ENCODE measurements at regions not wholly inside any gene's neighbourhood (a gene's known extent, or its start where the extent isn't known, plus 50 kb on each side); places are given as distances from the start of the nearest gene placed in this dataset.
"Not testable (repeated sequence)": the region's sequence is repeated elsewhere in the genome, so short reads cannot be mapped to it uniquely, and the experiment has no call there.

DNA sequence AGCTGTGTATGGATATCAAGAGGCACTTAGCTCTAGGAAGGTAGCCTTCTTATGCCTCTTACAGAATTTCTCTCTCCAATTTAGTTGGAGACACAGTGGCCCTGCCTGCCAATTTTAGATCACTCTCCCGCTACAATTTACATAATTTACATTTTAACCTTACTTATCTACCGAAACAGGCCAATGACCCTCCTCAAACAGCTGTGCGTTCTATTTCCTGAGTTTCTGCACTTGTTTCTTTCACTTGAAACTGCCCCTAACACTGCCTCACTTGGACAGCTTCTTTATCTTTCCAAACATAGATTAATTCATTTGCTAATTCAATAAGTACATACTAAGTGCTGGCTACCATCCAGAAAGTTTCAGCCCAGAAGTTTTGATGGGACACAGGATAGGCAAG, 52.9 kb upstream of the HDDC2 start:
- intact Hi-C loops (cut with micrococcal nuclease), result no loop called here

DNA sequence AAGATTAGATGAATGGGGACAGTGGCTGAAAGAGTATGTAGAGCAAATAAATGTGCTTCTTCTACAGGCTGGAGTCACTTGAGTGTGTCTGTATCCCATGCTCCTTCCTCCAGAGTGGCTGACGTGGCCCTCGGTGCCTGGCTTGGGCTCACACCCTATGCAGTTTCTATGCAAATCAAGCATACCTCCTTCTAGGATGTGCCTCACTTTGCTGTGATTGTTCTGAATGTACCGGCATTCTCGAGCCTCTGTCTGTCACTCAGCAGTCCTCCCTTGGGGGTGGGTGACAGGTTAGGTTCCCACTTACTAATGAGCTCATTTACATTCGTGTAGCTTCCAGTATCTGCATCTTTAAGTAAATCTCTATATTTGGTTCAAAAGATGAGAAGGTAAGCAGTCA, 55.1 kb upstream of the HDDC2 start:
- intact Hi-C loops (cut with micrococcal nuclease), result no loop called here

DNA sequence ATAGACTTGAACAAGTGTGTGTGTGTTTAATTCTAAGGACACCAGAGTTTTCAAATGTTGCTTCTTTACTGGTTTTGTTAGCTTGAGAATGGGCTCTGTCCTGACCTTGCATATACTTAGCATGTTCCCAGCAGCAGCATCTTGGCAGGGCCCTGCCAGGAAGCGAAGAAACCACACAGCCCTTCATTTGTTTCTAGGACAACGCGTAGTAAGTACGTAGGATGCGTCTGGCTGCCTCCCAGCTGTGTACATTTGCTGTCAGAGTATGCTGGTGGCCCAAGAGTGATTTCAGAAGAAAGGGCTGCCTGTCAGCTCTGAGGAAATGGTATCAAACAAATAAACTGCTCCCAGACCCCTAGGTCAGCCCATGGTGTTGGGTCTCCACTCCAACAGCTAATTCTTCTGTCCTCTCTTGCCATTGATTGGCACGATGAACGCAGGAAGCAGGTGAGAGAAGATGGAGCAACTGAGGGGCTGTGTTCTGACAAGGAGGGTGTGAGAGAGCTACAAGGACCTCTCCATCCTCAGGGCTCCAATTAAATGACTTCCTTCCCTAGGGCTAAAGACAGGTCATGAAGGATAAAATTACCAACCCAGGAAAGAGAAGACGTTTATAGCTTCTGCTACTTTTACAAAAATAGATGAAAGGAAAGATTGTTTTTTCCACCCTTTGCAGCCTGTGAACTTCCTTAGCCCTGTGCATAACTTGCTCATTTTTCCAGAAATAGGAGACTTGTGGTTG, 55.9 kb upstream of the HDDC2 start:
- intact Hi-C loops (cut with micrococcal nuclease), result no loop called here

DNA sequence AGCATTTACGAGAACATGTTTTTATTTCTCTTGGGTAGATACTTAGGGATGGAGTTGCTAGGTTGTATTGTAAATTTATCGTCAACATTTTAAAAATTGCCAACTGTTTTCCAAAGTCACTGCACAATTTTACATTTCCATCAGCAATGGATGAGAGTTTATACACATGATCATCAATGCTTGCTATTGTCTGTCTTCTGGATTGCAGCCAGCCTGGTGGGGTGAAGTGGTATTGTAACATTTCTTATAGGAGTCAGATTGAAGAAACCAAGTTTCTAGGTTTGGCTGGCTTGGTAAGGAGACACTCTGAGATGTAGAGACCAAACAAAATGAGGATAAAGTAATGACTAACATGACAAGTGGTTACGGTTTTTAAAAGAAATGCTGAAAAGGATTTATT, 57.1 kb upstream of the HDDC2 start:
- intact Hi-C loops (cut with micrococcal nuclease), result no loop called here

DNA sequence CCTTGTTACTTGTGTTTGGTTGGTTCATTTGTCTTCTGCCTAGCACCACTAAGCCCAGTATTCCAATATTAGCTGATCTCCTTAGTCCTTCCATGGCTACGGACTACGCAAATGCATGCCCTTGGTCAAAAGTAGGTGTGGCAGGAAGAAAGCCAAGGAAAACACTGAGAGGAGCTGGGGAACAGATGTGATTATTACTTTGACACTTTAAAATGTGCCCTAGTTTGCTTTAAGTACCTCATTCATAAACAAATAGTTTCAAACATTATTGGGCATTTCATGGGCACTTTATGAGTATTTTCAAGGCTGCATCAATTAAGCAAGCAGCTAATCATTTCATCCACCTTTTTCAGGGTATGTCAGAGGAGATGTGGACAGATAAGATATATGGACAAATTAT, 60.1 kb upstream of the HDDC2 start:
- intact Hi-C loops (cut with micrococcal nuclease), result no loop called here

DNA sequence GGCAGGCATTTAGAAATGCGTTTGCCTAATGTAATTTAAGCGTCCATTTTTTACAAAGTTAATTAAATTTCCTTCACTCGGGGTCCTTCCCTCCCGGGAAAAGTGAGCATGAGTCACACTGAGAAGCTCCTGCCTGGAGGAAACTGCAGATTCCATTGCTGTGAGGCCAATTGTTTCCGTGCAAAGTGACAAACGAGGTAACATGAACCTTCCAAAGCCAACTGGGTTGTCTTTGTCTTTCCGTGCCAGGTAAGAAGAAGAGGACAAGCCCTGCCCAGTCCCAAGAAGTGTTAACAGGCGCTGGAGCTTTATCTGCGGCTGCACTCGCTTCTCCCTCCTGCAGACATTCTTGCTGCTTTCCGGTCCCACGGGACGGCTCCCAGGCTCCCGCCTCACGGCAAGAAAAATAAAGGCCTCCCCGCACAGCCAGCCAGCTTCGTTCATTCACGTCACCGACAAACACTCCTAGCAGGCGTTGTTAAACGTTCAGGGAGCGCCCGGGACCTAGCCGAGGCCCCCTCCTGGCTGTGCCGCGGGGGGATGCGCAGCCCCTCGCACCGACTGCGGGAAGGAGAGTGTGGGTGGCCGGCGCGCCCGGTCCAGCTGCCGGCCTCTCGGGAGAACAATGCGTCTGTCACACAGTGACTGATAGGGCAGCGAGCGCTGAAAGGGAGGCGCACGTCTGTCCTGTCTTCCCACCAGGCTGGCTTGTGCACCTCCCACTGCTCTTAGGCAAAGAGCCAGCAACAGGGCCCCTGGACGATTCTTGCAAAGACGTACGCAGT, 61.5 kb upstream of the HDDC2 start:
- intact Hi-C loops (cut with micrococcal nuclease), result no loop called here

DNA sequence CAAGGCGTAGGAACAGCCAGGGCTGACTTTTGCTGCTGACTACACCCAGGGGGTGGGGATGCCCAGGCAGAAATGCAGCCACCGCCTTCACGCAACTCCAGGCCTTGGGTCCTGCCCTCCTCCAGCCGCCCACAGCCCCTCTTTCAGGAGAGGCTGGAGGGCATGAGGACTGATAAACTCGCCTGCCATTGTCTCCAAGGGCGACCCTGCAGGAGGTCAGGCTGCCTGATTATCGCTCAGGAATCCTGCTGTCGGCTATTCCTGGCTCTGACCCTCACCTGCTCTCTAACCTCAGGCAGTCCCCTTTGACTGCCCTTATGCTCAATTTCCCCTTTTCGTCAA, 62.0 kb upstream of the HDDC2 start:
- intact Hi-C loops (cut with micrococcal nuclease), result no loop called here

DNA sequence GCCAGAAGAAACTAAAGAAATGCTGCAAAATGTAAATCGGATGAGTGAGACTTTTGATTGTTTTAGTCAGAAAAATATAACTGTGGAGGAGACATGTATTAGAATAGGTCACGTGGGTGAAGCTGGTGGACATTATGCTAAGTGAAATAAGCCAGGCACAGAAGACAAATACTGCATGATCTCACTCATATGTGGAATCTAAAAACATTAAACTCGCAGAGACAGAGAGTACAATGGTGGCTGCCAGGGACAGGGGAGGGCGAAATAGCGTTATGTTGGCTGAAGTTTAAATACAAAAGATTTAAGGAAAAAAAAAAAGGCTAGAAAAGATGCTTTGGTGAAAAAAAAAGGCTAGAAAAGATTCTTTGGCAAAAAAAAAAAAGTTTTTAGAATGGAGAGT, 63.5 kb upstream of the HDDC2 start:
- intact Hi-C loops (cut with micrococcal nuclease), result no loop called here

DNA sequence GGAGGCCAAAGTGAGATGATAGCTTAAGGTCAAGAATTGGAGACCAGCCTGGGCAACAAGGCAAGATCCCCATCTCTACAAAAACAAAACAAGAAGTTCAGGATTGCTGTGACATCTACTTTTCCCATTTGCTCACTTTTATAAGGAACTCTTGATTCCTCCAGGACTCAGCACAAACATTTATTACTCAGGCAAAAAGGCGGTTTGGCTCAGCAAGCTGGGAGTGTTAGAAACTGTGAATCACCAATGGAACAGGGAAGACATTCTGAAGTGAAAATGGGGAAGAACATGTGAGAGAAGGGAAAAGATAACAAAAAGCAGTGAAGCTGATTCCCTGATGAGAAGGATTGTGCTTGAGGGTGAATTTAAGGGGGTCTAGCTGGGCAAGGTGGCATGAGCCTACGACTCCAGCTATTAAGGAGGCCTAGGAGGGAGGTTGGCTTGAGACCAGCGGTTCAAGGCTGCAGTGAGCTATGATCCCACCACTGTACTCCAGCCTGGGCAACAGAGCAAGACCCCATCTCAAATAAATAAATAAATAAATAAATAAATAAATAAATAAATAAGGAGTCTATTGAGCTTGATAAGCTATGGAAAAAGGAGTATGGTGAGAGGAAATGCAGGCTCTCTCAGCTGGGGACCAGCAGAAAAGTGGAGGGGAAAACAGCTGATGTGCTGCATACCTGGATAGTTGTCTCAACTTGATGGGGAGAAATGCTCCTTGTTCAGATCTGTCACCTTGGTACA, 65.4 kb upstream of the HDDC2 start:
- intact Hi-C loops (cut with micrococcal nuclease), result no loop called here

DNA sequence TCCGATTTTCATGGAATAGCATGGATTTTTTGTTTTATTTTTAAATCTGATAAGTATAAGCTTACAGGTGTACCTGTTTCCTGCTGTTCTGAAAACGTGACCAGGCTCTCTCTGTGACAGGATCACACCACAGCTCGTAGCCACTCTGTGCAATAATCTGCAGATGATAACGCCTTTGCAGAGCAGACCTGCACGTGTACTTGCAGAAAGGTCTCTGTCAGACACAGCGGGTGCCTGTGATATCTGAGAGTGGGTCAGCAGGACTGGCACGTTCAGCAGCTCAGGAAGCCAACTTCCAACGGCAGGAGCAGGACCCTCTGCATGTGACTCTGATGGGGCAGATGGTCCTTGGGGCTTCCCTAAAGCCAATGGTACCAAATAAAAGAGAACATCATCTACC, 68.6 kb upstream of the HDDC2 start:
- intact Hi-C loops (cut with micrococcal nuclease), result no loop called here

DNA sequence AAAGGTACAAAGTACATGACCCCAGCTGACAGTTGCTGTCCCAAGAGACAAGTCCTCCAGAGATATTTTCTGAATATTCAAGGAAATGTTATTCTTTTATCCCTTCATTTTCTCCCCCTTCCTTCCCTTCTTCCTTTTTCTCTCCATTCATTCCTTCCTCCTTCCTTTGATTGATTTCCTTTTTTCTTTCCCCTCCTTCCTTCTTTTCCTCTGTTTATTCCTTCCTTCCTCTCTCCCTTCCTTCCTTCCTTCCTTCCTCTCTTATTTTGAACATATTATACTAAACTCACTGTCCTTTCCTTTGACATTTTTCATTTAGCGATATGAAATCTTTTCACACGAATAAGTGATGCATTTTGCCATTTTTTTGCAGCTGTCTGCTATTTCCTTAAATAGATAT, 73.2 kb upstream of the HDDC2 start:
- intact Hi-C loops (cut with micrococcal nuclease), result no loop called here

DNA sequence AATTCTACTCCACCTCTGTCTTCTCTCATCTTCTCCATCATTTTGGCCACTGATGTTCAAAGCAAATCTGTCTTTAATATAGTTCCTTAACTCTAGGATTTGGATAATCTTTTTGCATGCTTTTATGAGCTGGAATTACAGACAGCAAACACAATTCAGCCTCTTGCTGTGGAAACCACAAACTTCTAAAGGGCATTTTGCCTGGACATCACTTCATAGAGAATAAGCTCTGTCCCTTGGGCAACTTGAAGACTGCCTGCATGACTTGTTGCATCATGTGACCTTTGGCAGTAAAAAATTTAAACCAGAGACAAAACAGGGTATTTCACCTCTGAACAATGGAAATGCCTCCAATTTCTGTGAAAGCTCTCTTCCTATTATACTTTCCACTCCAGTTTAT, 74.1 kb upstream of the HDDC2 start:
- intact Hi-C loops (cut with micrococcal nuclease), result no loop called here

DNA sequence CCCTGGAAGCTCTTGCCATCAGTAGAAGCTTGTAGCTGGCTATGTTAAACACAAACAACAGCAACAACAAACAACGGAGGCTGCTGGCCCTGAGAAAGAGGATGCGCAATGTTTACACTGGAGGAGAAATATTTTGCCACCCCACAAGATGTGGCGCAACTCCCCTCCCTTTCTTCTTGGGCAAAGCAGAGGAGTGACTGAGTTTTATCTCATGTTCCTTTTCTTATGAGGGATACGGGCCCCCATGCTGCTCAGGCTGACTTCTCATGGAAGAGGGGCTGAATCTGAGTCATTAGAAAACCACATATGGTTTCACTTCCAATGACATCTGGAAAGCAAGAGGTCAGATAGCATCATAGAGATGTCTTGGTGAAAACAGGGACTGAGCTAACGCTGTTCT, 75.9 kb upstream of the HDDC2 start:
- intact Hi-C loops (cut with micrococcal nuclease), result no loop called here

DNA sequence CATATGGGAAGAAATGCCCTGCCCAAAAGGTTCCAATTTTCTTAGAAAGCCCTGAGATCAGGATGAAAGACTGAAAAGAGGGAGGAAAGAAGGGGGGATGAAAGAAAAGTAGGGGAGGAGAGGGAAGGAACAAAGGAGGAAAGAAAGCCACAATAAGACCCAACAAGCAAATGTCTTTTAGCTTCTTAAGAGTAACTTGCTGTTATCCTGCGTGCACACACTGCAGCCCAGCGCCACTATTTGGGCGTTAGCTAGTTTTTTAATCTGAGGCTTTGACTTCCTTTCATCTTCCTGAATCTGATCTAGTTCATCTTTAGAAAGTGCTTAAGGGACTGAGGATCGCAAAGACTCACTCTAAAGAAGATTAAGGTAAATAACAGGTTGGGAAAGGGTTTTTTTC, 77.4 kb upstream of the HDDC2 start:
- intact Hi-C loops (cut with micrococcal nuclease), result no loop called here

DNA sequence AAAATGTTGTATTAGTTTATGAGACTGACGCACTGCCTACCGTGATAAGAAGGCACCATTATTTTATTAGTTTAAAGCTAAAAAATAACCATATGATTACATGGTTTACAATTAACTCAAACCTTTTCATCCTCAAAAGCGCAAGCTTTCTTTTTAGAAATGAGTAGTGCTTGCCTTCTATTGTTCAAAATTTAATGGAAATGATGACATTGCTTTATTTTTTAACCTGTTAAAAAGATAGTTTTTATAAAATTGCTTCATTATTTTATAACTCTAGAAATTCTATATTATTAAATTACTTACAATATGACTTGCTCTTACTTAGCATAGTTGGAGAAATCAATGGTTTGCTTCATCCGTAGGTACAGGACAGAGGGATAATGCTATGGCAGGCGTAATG, 78.7 kb upstream of the HDDC2 start:
- intact Hi-C loops (cut with micrococcal nuclease), result no loop called here

DNA sequence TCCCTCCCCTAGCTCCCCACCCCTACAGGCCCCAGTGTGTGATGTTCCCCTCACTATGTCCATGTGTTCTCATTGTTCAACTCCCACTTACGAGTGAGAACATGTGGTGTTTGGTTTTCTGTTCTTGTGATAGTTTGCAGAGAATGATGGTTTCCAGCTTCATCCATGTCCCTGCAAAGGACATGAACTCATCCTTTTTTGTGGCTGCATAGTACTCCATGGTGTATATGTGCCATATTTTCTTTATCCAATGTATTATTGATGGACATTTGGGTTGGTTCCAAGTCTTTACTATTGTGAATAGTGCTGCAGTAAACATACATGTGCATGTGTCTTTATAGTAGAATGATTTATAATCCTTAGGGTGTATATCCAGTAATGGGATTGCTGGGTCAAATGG, 84.6 kb upstream of the HDDC2 start:
- intact Hi-C loops (cut with micrococcal nuclease), result not testable (repeated sequence)

DNA sequence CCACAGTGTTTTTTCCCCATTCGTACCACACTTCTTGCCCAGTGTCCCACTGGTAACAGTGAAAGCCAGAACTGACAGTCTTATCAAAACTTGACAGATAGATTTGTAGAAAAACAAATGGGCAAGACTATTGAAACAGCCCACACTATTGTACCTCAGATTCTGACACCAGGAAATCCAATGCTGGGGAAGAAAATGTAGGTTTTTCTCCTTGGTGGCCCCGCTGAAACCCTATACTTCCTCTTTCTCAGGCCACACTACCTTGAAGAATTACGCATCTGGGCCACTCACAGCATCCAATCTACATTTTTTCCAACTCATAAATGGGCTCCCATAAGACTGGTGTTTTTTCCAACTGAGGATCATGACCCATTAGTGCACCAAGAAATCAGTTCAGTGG, 90.9 kb upstream of the HDDC2 start:
- intact Hi-C loops (cut with micrococcal nuclease), result no loop called here

DNA sequence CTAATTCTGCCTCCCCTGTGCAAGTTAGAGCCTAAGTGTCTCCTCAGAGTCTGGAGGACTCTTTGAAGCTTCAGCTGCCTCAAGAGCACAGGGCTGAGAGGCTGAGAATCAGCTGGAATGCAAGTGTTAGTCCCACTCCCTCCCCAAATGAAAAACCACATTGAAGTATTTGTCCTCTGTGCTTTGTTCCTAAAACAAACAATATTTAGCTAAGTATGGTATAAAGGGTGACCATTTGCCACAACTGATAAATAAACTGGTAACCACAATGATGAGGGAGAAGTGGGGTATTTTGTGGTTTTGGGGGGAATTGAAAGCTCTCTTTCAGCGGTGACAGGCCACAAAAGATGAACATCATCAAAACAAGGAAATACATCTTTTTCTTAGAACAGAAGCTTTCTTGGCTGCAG, 91.7 kb upstream of the HDDC2 start:
- intact Hi-C loops (cut with micrococcal nuclease), result no loop called here

DNA sequence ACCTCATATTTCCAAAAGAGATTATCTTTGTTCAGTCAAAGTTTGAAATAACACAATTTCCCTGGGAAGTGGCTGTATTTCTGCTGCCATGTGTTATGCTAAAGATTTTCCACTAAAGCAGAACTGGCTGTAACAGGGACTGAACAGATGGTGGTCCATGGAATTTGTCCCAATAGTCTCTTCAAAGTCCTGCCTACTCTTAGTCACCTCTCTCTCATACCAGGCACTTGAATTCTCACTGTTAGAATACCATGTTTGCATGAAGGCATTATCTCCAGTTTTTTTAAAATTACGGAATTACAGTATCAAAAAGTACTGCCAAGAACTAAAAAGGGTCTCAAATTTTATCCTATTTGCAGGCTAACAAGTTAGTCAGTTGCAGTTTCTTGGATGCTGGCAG, 105.0 kb upstream of the HDDC2 start:
- intact Hi-C loops (cut with micrococcal nuclease), result no loop called here

DNA sequence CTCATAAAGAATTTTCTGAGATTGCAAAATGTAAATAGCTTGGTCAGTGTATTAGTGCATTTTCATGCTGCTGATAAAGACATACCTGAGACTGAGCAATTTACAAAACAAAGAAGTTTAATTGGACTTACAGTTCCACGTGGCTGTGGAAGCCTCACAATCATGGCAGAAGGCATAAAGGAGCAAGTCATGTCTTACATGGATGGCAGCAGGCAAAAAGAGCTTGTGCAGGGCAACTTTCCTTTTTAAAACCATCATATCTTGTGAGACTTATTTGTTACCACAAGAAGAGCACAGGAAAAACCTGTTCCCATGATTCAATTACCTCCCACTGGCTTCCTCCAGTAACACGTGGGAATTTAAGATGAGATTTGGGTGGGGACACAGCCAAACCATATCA, 112.7 kb upstream of the HDDC2 start:
- intact Hi-C loops (cut with micrococcal nuclease), result no loop called here

DNA sequence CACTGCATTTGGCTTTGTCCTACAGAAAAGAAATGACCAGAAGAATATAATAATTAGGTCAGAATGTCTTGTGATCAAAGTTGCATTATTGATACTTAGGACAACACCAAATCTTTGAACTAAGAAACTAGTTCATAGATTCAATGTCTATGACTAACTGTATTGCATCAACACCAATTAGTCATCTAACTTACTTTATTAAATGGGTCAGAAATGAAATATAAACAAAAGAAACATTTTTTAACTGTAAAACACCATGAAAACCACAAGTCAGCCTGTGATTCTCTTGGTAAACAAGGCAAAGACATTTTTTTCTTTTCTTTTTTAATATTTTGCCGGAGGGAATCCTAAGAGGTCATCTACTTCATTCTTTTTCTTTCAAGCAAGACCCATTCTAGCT, 114.1 kb upstream of the HDDC2 start:
- intact Hi-C loops (cut with micrococcal nuclease), result no loop called here

DNA sequence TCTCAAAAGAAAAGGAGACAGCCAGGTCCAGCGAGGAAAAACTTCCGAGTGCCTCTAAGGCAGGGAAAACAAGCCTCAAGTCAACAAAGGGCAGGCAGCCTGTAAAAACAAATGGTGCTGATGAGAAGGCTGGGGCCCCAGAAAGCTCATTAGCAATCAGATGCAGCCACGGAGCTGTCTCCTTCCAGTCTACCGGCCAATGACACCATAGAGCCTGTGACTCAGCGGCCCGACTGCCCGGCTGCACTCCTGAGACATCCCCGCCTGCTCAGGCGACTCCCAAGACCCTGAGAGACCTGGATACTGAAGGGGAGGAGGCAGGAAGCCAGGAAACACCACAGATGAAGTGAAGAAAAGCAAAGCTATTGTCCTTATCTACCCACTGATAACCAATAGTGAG, 120.1 kb upstream of the HDDC2 start:
- intact Hi-C loops (cut with micrococcal nuclease), result no loop called here

DNA sequence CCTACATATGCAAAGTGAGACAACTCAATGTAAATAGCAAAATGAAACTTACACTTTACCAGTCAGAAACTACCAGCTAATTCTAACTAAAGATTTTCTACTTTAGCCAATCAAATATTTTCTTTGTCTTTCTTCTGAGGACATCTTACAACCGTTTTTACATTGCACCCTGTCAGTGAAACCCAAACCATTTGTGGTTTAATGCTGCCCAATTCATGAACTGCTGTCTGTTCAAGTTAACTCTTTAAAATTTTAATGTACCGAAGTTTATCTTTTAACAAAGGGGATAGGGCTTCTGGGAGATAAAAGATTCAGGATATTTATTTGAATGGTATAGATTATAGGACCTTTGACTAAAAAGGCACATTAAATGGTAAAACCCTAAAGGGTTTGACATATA, 121.3 kb upstream of the HDDC2 start:
- intact Hi-C loops (cut with micrococcal nuclease), result no loop called here
